Panc1 (cell line): ENCODE measurements at regions not wholly inside any gene's neighbourhood (a gene's known extent, or its start where the extent isn't known, plus 50 kb on each side); places are given as distances from the start of the nearest gene placed in this dataset.
"Not testable (repeated sequence)": the region's sequence is repeated elsewhere in the genome, so short reads cannot be mapped to it uniquely, and the experiment has no call there.

Experiments
- ATAC-seq: fragments of 200-7000 bp; cut with Tn5 transposase; 2 replicates; pipeline ENCODE4 v1.9.1; 2020; ENCODE audit warnings: mild to moderate bottlenecking, moderate library complexity
- BruUV-seq: library from RNA; stranded (reverse); fragments of 400-500 nt; replicated peaks from 2 replicates; lab custom pipeline; 2021; lab: Mats Ljungman, UMichigan
- CTCF ChIA-PET: fragments of 300-600 bp; sonication (Branson Sonifier 250); formaldehyde crosslinking; loops from one replicate; lab custom pipeline; 2022; ENCODE audit warnings: antibody characterized with exemption; lab: Charles Lee
- POLR2A ChIA-PET: fragments of 300-600 bp; sonication (Branson Sonifier 250); formaldehyde crosslinking; loops from one replicate; lab custom pipeline; 2022; ENCODE audit warnings: antibody characterized with exemption; lab: Charles Lee
- DNase-seq: peaks from one replicate; pipeline ENCODE4 v3.0.0-alpha.2; 2010; ENCODE audit warnings: low read depth, low spot score
- H3K27ac ChIP-seq: 2 replicates; pipeline ENCODE4 v1.5.1; 2011; ENCODE audit warnings: mild to moderate bottlenecking, low read length, inconsistent platforms
- H3K27me3 ChIP-seq: fragments of 200-500 bp; sonication (Bioruptor generic); 2 replicates; pipeline ENCODE4 v1.6.0; 2014; ENCODE audit warnings: low read length, inconsistent platforms; ENCODE audit not compliant: control insufficient read depth, insufficient read depth
- H3K36me3 ChIP-seq: fragments of 200-500 bp; sonication (Bioruptor generic); 2 replicates; pipeline ENCODE4 v1.5.1; 2014; ENCODE audit warnings: inconsistent platforms, mild to moderate bottlenecking, low read length, moderate library complexity; ENCODE audit not compliant: control insufficient read depth, insufficient read depth
- H3K4me1 ChIP-seq: 2 replicates; pipeline ENCODE4 v1.5.1; 2011; ENCODE audit warnings: inconsistent platforms, mild to moderate bottlenecking, low read length, moderate library complexity; ENCODE audit not compliant: control insufficient read depth, insufficient read depth
- H3K4me3 ChIP-seq, 2 experiments: 2 replicates each; pipeline ENCODE4 v1.5.1; 2011 to 2012; ENCODE audit warnings: low read depth in 2 of 2, low read length in 2 of 2, mild to moderate bottlenecking in 2 of 2, inconsistent platforms in 1 of 2, moderate library complexity in 1 of 2
- H3K9me3 ChIP-seq: fragments of 200-500 bp; sonication (Bioruptor generic); 2 replicates; pipeline ENCODE4 v1.5.1; 2014; ENCODE audit warnings: low read depth, mild to moderate bottlenecking, inconsistent platforms, low read length, moderate library complexity; ENCODE audit not compliant: control insufficient read depth, insufficient read depth
- CTCF ChIP-seq: fragments of 450-650 bp; IDR thresholded peaks from 2 replicates; pipeline ENCODE4 v1.5.1; 2017; ENCODE audit warnings: mild to moderate bottlenecking
- POLR2AphosphoS5 ChIP-seq: IDR thresholded peaks from 2 replicates; pipeline ENCODE4 v1.6.1; 2012; ENCODE audit warnings: mild to moderate bottlenecking, low read depth, low read length, moderate library complexity
- REST ChIP-seq, 2 experiments: IDR thresholded peaks; 2 replicates each; pipeline ENCODE4 v1.6.1; 2011 to 2012; ENCODE audit warnings: low read depth in 2 of 2, control low read depth in 1 of 2, low read length in 1 of 2, mild to moderate bottlenecking in 1 of 2, moderate library complexity in 1 of 2; ENCODE audit not compliant: insufficient read depth in 1 of 2
- SIN3A ChIP-seq: IDR thresholded peaks from 2 replicates; pipeline ENCODE4 v1.6.1; 2012; ENCODE audit warnings: low read depth, mild to moderate bottlenecking, low read length, moderate library complexity, borderline replicate concordance; ENCODE audit not compliant: insufficient read depth
- TCF7L2 ChIP-seq: IDR thresholded peaks from 2 replicates; pipeline ENCODE4 v1.6.1; 2011; ENCODE audit warnings: mild to moderate bottlenecking, low read depth, low read length, inconsistent platforms
- in situ Hi-C: cut with HindIII; loops from 2 replicates; pipeline ENCODE4 v1.10.0; 2016; ENCODE audit warnings: low sequenced_read_pairs, low pct_unique_long_range_greater_than_20kb
- intact Hi-C: fragments of 100-400 bp; cut with micrococcal nuclease; formaldehyde crosslinking; loops from one replicate; pipeline ENCODE4 v1.10.0; 2022; ENCODE audit not compliant: unreplicated experiment

DNA sequence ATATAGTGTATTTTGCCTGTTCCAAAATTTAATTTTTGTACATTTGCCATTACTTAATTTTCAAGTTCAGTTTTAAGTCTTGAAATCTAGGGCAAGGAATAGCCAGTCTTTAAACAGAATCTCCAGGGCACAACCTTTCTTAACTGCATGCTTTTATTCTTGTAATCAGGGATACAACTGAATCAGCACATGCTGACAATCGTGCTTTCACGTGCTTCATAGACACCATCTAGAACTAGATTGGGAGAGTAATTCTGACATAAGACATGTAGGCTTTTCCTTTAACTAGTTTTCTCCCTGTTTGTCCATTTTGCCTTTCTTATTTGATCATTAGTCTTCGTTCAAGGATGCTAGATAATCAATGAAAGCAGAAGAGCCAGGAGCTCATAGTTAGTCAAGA lies 650.4 kb upstream of the CADM2 start:
- DNase-seq (no peak), ATAC-seq (no peak)
- Histone ChIP-seq H3K9me3 (no peaks in the 10 kb centered on the region), H3K4me1 (no peaks in the 10 kb centered on the region), H3K36me3 (no peaks in the 10 kb centered on the region), H3K4me3 (no peak overlapping the region), H3K27me3 (no peaks in the 10 kb centered on the region), H3K27ac (no peak overlapping the region)
- BruUV-seq: no TSS peak
- intact Hi-C loops: no loop called here
- CTCF ChIA-PET: no interaction called here
- TF ChIP-seq TCF7L2 (no peak), CTCF (no peak), POLR2AphosphoS5 (no peak), SIN3A (no peak), REST (IDR thresholded peaks at IDR 0.05; ENCODE audit: insufficient read depth in 1 of 2, low read depth in 2 of 2, low read length in 1 of 2) (no peak)
- POLR2A ChIA-PET: no interaction called here
- in situ Hi-C loops: no loop called here

DNA sequence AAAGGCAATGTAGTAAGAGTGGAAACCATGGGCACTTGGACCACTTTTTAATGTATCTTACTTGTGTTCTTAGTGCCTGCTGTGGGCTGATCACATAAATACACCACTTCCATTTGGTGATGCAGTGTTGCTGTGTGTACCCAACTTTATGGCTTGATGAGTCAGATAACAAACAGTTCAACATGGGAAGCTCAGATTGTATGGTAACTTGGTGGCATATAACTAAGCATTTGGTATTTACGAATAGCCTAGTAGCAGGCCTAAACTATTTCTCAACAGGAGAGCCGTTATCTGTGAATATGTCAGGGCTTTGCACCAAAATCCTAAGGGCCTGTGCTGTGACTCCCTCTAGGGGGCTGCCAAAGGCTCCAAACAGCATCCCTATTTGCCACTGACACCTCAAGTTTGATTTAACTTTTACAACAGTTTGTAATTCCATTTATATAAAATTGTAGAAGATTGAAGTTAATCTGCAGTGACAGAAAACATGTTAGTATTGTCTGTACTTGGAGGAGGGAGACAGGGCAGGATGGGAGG lies 640.4 kb upstream of the CADM2 start:
- peak; percentile 70; the same call in 1 of the 2 replicates for ATAC-seq
- POLR2A ChIA-PET: no interaction called here
- Histone ChIP-seq H3K4me1 (no peaks in the 10 kb centered on the region), H3K9me3 (no peaks in the 10 kb centered on the region), H3K36me3 (no peaks in the 10 kb centered on the region), H3K27me3 (no peaks in the 10 kb centered on the region), H3K4me3 (no peak overlapping the region), H3K27ac (no peak overlapping the region)
- CTCF ChIA-PET: no interaction called here
- intact Hi-C loops (no loop called here), in situ Hi-C loops (no loop called here)
- TF ChIP-seq POLR2AphosphoS5: no peak
- peak; percentile 20; the same call in 1 of the 2 replicates for TF ChIP-seq CTCF
- BruUV-seq: no TSS peak
- peak; percentile 24 for DNase-seq

DNA sequence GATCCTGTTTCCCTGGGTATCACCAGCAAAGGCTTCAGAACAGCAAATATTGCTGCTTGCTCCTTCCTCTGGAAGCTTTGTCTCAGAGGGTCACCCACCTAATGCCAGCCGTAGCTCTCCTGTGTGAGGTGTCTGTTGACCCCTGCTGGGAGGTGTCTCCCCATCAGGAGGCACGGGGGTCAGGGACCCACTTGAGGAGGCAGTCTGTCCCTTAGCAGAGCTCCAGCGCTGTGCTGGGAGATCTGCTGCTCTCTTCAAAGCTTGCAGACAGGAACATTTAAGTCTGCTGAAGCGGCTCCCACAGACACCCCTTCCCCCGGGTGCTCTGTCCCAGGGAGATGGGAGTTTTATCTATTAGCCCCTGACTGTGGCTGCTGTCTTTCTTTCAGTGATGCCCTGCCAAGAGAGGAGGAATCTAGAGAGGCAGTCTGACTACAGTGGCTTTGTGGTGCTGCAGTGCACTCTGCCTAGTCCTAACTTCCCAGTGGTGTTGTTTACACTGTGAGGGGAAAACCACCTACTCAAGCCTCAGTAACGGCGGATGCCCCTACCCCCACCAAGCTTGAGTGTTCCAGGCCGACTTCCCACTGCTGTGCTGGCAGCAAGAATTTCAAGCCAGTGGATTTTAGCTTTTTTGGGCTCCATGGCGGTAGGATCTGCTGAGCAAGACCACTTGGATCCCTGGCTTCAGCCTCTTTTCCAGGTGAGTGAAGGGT lies 593.1 kb upstream of the CADM2 start:
- ATAC-seq, H3K27me3 ChIP-seq, H3K27ac ChIP-seq, intact Hi-C loops, H3K4me3 ChIP-seq, in situ Hi-C loops, H3K36me3 ChIP-seq, CTCF ChIA-PET, H3K9me3 ChIP-seq, DNase-seq, H3K4me1 ChIP-seq, BruUV-seq, POLR2A ChIA-PET: not testable (repeated sequence)
